ENCODE measurements at regions not wholly inside any gene's neighbourhood (a gene's known extent, or its start where the extent isn't known, plus 50 kb on each side); places are given as distances from the start of the nearest gene placed in this dataset.

DNA sequence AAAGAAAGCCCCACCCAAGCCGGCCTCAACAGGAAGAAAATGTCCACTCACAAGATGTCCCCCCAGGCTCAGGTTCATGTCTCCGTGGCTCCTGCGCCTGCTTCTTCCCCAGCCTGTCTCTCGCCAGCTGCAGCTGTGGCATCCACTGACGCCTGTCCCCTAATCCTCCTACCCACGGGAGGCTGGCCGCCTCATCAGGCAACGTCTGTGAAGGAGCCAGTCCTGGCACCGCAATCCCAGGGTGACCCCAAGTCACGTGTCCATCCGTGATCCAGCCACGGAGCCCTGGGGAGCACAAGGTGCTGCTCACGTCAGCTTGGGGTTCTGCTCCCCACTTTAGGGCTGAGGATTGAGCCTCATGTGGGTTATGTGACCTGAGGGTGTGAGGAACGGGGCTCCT lies 640.3 kb downstream of the CDH26 start:
- DNase-seq, result no peak

- no peak for DNase-seq
Measured at GRCh38 chr20:60599381-60599780, 641.2 kb downstream of the CDH26 start.

DNA sequence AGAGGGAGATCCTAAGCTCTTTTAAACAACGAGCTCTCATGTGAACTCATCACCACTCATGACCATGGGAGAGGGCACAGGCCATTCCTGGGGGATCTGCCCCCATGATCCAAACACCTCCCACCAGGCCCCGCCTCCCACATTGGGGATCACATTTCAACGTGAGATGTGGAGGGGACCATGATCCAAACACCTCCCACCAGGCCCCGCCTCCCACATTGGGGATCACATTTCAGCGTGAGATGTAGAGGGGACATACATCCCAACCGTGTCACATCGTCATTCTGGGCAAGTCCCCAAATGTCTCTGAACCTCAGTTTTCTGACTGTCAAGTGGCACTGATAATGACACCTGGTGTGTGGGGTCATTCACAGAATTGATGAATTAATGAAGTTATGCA lies 641.8 kb downstream of the CDH26 start:
- DNase-seq, result no peak

DNA sequence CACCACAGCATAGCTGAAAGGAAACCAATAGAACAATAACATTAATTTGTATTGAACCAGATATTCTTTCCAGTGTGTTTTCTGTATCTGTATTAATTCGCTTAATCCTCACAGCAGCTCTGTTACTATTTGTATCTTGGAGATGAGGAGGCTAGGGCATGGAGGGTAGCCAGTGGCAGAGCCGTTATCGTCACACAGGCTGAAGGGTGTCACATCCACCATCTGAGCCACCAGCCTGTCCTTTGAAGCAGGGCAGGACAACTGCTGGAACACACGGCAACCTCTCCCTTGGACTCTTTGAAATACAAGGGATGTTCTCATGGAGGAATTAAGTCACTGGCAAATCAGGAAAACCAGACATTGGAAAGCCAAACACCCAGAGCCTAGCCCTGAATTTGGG lies 628.0 kb upstream of the CDH4 start:
- no peak for DNase-seq

DNA sequence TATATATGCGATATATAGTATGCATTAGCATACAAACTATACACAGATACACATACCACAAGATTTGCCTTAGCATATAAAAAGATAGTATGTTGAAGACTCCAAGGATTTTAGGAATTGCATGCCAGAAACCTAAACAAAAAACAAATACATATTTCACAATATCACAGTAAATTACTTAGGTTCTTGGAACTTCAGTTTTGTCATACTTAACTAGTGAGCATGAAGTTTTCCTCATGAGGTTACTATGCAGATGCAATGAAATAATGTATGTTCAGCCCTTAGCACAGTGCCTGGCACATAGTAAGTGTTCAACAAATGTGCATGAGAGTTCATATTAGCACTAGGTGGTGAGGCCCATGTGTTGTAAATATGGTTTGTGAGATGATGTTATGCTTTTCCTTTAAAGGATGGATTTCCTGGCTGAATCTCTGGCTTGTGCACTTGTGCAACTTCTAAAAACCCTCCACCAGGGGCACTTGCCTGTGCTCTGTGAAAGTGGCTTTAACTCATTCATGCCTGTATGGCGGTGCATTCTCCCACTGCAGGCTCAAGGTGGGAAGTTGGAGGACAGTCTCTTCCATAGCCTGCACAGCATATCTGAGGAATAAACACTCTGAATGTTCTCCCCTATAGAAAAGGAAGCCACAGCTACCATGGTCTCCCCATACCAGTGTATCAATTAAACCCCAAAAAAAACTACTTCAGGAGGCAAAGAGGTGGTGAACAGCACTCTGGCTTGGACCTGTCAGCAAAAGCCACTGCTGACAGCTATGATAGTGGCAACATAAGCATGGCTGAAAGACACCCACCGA lies 624.1 kb upstream of the CDH4 start:
- DNase-seq, result no peak

DNA sequence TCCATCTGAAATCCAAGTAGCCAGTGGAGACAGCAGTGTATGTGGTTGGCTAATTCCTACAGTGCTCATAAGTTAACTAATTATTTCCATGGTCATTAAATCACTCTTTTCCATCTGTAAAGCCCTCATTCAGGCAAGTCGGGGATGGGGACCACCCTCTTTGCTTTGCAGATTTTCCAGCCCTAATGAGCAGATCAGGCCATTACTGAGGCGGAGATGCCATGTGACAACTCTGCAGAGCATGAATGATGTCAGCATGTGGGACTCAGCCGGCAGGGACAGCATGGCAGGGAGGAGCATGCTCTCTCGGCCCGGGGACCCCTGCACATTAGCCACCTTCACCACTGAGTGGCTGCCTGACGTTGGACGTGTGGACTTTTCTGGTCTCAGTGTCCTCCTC lies 623.3 kb upstream of the CDH4 start:
- no peak for DNase-seq

DNA sequence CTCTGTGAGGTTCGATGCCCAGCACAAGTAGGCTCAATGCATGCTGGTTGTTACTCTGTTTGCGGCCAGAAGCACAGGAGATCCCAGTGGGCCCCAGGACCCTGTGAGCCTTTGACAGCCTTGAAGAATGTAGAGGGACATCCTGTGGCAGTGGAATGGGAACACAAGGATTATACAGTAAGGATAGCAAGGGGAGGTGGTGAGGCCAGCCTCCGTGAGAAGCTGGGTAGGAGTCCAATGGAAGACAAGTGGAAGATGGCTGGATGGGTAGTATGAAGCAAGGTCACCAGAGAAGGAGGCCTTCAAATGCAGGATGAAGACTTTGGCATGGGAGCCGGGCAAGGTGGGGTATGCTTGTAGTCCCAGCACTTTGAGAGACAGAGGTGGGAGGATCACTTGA lies 622.9 kb upstream of the CDH4 start:
- no peak for DNase-seq

GRCh38 chr20:60630609-60631008 lies 621.5 kb upstream of the CDH4 start:
- peak; percentile 43 for DNase-seq

- no peak for DNase-seq
Measured at GRCh38 chr20:60631585-60632287, 620.3 kb upstream of the CDH4 start.

- no peak for DNase-seq
Measured at GRCh38 chr20:60632391-60633262, 619.4 kb upstream of the CDH4 start.

GRCh38 chr20:60634491-60635172 lies 617.4 kb upstream of the CDH4 start:
- no peak for DNase-seq

GRCh38 chr20:60636417-60636816 lies 615.6 kb upstream of the CDH4 start:
- DNase-seq, result no peak

- no peak for DNase-seq
Measured at GRCh38 chr20:60637801-60638200, 614.3 kb upstream of the CDH4 start.

GRCh38 chr20:60638430-60639098 lies 613.5 kb upstream of the CDH4 start:
- no peak for DNase-seq

DNA sequence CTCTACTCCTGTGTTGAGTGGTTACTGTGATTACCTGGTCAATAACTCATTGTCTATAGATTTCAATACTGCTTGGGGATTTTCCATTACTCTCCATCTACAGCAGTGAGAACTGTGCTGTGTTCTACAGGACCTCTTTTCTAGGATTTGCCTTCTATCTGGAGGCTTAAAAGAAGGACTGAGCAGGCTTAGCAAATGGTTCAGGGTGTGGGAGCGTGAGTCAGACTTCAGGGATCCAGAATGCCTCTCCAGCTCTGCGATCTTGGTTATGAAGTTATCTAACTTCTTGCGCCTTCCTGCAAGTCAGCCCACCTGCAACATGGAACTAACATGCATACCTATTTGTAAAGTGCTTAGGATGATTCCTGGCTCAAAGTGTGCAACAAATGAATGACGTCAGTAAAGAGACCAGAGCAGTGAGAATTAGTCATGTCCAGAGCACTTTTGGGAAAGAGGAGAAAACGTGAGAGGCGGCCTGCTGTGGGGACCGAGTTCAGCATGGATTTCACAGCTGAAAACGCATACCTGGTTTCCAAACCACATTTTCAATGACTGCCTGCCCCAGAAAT lies 610.1 kb upstream of the CDH4 start:
- DNase-seq, result no peak

- no peak for DNase-seq
Measured at GRCh38 chr20:60642541-60642940, 609.5 kb upstream of the CDH4 start.

DNA sequence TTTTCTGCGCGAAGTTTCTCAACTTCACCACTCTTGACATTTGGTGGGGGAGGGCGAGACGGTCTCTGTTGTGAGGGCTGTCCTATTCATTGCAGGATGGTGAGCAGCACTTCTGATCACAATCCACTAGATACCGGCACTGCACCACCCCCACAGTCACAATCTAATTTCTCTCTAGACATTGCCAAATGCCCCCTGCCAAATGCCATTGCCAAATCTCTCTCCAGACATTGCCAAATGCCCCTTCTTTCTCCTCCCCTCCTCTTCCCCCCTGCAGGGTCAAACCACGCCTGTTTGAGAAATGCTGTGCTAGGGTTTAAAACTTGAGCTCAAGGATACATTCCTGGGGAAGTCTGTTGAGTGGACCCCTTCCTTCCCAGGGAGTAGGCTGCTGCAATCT lies 603.5 kb upstream of the CDH4 start:
- DNase-seq, result no peak

DNA sequence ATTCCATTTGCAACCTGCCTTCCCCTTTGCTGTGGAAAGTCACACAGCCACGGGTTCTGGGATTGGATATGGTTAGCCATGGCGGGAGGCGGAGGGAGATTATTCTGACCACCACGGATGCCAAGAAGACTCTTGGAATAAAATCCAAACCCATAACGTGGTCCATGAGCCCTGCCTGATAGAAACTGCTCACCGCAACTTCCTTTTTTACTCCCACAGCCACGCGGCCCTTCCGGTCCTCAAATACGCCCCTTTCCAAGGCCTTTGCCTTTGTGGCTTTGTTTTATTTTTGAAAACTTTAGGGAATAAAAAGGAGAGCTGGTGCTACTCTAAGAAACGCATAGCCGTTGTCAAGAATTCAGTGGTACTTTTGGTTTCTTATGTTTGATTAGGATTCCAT lies 602.5 kb upstream of the CDH4 start:
- DNase-seq, result no peak

DNA sequence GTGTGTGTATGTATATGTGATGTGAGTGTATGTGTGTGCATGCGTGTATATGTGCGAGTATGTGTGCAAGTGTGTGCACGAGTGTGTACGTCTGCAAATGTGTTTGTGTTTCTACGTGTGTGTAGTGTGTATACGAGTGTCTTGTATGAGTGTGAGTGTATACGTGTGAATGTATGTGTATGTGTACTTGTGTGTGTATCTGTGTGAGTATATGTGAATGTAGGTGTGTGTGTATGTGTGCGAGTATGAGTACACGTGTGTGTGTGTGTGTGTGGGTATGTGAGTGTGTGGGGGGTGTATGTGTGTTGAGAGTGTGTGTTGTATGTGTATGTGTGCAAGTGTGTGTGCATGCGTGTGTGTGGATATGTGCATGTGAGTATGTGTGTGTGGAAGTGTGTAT lies 602.0 kb upstream of the CDH4 start:
- no peak for DNase-seq

DNA sequence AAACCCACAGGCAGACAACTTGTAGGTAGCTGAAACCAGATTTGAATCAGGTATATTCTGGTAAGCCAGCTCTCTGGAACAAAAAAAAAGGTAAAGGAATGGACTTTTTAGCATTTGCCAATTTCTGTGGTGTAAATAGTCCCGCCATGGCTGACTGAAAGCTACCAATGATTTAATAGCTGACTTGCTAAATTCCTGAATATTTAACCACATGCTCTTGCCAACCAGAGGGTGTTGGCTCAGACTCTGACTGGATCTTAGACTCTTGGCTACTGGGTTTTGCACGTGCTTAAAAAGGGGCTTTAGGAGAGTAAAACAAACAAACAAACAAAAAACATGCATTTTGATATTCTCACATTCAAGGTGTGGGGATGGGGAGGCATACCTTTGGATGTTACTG lies 600.0 kb upstream of the CDH4 start:
- DNase-seq, result no peak

- DNase-seq, result no peak
Measured at GRCh38 chr20:60652615-60653014, 599.4 kb upstream of the CDH4 start.
